Bronchial epithelial cell (primary cell): ENCODE measurements at regions not wholly inside any gene's neighbourhood (a gene's known extent, or its start where the extent isn't known, plus 50 kb on each side); places are given as distances from the start of the nearest gene placed in this dataset.

ENCODE experiments used
- DNase-seq: peaks from one replicate; pipeline ENCODE4 v3.0.0-alpha.2; 2010; ENCODE audit warnings: low read depth
- FAIRE-seq: peaks from 2 replicates; lab custom pipeline; 2011; peaks lifted over from hg19 to GRCh38; lab: Jason Lieb, UNC
- H3K27me3 ChIP-seq: 2 replicates; pipeline ENCODE4 v1.5.1; 2011; ENCODE audit warnings: low read length; ENCODE audit not compliant: control insufficient read depth, insufficient read depth
- H3K36me3 ChIP-seq: 2 replicates; pipeline ENCODE4 v1.5.1; 2011; ENCODE audit warnings: low read length; ENCODE audit not compliant: control insufficient read depth, insufficient read depth
- H3K4me3 ChIP-seq: 2 replicates; pipeline ENCODE4 v1.5.1; 2011; ENCODE audit warnings: mild to moderate bottlenecking, low read depth, low read length, control low read depth
- TF ChIP-seq, protein P1 (sequence below): IDR thresholded peaks from 2 replicates; pipeline ENCODE4 v1.5.1; 2011; ENCODE audit warnings: mild to moderate bottlenecking, moderate library complexity, low read length, control low read depth, inconsistent platforms; ENCODE audit not compliant: insufficient read depth, severe bottlenecking

DNA sequence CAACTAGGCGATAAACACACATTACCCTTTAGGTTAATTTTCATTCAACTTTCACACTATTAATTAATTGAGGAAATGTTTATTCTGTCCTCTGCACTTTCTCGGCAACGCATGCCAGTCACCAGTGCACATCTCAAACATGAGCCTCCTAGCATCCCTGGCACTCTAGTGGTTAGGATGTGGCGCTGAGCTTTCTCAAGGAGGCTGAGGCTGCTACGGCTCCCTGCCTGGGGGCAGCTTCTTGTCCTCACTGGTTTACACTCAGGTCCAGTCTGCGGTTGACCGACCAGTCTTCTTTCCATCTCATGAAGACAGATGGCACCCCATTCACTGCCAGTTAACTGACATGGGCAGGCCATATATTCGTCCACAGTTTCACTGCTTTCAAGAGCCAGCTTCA, 463.4 kb downstream of the EIPR1 start:
- no peak for FAIRE-seq
- TF ChIP-seq, protein P1, sequence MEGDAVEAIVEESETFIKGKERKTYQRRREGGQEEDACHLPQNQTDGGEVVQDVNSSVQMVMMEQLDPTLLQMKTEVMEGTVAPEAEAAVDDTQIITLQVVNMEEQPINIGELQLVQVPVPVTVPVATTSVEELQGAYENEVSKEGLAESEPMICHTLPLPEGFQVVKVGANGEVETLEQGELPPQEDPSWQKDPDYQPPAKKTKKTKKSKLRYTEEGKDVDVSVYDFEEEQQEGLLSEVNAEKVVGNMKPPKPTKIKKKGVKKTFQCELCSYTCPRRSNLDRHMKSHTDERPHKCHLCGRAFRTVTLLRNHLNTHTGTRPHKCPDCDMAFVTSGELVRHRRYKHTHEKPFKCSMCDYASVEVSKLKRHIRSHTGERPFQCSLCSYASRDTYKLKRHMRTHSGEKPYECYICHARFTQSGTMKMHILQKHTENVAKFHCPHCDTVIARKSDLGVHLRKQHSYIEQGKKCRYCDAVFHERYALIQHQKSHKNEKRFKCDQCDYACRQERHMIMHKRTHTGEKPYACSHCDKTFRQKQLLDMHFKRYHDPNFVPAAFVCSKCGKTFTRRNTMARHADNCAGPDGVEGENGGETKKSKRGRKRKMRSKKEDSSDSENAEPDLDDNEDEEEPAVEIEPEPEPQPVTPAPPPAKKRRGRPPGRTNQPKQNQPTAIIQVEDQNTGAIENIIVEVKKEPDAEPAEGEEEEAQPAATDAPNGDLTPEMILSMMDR: no peak
- Histone ChIP-seq H3K4me3 (no peak overlapping the region), H3K36me3 (no peaks in the 10 kb centered on the region), H3K27me3 (no peaks in the 10 kb centered on the region)
- no peak for DNase-seq

DNA sequence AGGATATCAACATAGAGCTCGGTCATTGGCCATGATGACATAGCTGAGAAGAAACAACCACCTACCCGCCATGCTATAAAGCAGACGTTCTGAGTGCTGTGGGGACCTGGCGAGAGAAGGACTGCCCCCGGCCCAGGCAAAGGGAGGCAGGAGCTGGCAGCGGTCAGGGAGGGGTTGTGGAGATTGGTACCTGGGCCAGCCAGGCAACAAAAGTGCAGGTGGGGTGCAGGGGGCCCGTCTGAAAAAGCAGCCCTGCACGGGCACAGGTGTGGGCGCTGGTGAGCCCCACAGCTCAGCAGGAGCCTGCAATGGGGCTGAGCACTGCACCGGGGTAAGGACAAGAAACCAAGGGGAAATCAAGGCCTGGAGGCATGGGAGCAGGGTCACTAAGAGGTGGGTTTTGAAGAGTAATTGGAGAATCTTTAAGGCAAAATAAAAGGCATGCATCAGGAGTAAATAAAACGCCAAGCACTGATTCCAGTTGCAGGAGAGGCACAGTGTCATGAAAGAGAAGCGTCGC, 464.0 kb downstream of the EIPR1 start:
- H3K27me3 ChIP-seq: no peaks in the 10 kb centered on the region
- H3K36me3 ChIP-seq: no peaks in the 10 kb centered on the region
- peak; percentile 13 for FAIRE-seq
- H3K4me3 ChIP-seq: no peak overlapping the region
- TF ChIP-seq, protein P1: no peak
- no peak for DNase-seq

DNA sequence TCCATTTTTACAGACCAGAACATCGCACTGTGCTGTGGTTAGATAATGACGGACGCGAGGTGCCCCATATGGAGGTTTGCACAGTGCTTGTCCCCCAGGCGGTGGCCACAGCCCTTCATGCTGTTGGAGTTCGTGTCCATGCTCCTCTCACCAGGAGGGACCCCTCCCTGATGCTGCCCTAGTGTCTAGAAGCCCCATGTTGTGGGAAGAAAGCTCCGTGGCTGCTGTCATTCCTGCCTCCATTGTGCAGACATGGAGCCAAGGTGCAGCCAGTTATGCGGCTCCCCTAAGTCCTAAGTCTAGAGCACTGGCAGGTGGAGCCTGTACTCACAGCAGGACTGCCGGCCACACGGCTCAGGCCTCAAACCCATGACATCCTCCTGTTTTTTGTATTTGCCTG, 464.9 kb downstream of the EIPR1 start:
- no peak for DNase-seq
- no peak for FAIRE-seq
- TF ChIP-seq, protein P1: no peak
- no peaks in the 10 kb centered on the region for H3K27me3 ChIP-seq
- H3K36me3 ChIP-seq: no peaks in the 10 kb centered on the region
- no peak overlapping the region for H3K4me3 ChIP-seq

DNA sequence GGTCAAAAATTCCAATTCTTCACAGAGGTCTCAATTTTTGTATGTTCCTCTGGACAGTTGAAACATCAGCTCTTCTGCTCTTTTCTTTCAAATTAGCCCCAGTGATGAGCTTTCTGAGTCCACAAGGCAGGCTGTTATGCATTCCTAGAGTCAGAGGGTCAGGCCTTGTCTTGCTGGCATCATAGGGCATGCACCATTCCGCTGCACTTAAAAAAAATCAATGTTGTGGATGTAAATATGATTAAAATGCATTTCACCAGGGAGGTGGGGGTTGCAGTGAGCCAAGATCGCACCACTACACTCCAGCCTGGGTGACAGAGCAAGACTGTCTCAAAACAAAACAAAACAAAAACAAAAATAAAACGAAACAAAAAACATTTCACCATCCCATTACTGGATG, 465.3 kb downstream of the EIPR1 start:
- DNase-seq (no peak), FAIRE-seq (no peak)
- no peak overlapping the region for H3K4me3 ChIP-seq
- no peaks in the 10 kb centered on the region for H3K27me3 ChIP-seq
- no peaks in the 10 kb centered on the region for H3K36me3 ChIP-seq
- TF ChIP-seq, protein P1: no peak

DNA sequence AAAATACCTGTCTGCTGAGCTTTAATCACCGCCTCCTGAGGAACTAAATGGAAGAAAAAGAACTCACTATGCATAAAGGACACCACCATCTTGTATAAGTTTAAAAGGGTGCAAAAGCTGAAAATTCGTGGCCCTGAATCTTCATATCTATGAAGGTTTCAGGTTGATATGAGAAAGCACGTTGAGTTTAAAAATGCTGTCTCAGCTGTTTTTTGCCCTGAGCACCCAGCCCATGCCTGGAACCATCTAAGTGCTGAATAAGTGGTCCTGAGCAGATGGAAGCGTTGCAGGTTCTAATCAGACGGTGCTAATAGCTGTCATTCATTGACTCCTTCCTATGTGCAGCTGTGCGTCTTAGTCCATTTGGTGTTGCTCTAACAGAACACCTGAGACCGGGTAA, 467.4 kb downstream of the EIPR1 start:
- DNase-seq (no peak), FAIRE-seq (no peak)
- Histone ChIP-seq H3K36me3 (no peaks in the 10 kb centered on the region), H3K27me3 (no peaks in the 10 kb centered on the region), H3K4me3 (no peak overlapping the region)
- TF ChIP-seq, protein P1: no peak

DNA sequence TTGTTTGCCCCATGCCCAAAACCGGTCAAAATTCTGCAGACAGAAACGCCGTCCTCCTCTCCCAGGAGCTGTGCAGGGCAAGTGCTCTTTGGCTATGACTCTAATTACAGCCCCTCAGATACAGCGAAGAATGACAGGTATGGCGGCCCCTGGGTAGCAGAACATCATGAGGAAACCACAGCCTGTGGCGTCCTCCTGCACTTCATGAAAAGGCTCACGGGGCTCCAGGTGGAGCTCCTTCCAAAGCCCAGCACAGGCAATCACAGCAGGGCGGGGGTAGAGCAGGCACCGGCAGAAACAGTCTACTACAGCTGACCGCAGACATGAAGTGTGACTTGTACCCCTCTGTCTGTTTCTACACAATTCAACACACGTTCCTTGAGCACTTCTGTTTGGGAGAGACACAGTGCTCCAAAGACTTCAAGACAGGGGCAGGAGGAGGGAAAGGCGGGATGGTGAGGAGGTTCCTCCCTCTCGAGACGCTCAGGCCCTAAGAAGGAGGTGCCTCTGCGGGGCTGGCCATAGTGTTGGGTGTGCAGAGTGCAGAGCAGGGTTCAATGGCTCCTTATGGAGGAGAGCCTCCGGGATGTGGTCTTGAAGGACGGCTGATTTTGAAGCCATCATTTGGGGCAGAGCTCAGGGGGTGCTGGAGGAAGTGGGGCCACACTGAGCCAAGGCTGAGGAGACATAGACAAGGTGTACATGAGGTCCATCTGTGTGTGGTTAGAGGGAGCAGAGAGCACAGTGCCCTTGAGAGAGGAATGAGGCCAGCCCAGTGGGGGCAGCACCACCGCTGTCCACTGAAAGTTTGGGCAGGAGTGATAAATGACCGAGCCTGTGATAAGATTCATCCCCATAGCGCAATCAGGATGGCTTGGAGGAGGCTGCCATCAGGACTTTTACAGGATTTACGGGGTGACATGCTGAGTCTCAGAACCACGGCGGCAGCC, 468.3 kb downstream of the EIPR1 start:
- no peak overlapping the region for H3K4me3 ChIP-seq
- no peaks in the 10 kb centered on the region for H3K36me3 ChIP-seq
- DNase-seq (no peak), FAIRE-seq (no peak)
- H3K27me3 ChIP-seq: no peaks in the 10 kb centered on the region
- TF ChIP-seq, protein P1: no peak
